H1 (cell line): ENCODE measurements at regions not wholly inside any gene's neighbourhood (a gene's known extent, or its start where the extent isn't known, plus 50 kb on each side); places are given as distances from the start of the nearest gene placed in this dataset.

Experiments used
- CTCF ChIA-PET: fragments of 300-600 bp; sonication (Branson Sonifier 250); formaldehyde crosslinking; loops from one replicate; lab custom pipeline; 2021; ENCODE audit not compliant: partially characterized antibody; lab: Charles Lee
- POLR2A ChIA-PET: fragments of 300-600 bp; sonication (Branson Sonifier 250); formaldehyde crosslinking; loops from one replicate; lab custom pipeline; 2021; ENCODE audit warnings: inconsistent platforms; ENCODE audit not compliant: partially characterized antibody; lab: Charles Lee
- DNase-seq, 2 experiments: peaks; one replicate each; pipeline versions ENCODE4 v3.0.0 to v3.0.0-alpha.2; 2010 to 2022; ENCODE audit warnings: low spot score in 2 of 2, low read depth in 1 of 2, mixed read lengths in 1 of 2
- FAIRE-seq: peaks from 2 replicates; lab custom pipeline; 2011; peaks lifted over from hg19 to GRCh38; lab: Jason Lieb, UNC
- H2AFZ ChIP-seq: 2 replicates; pipeline ENCODE4 v1.8.1; 2012; ENCODE audit warnings: low read length, inconsistent platforms
- H2AK5ac ChIP-seq: 2 replicates; pipeline ENCODE4 v1.6.1; 2013; ENCODE audit warnings: low read depth, low read length
- H2BK120ac ChIP-seq: replicated peaks from 2 replicates; pipeline ENCODE3; 2013; ENCODE audit warnings: low read depth, low read length, inconsistent platforms
- H2BK12ac ChIP-seq: 2 replicates; pipeline ENCODE4 v1.6.1; 2013; ENCODE audit warnings: low read depth, low read length
- H2BK15ac ChIP-seq: 2 replicates; pipeline ENCODE4 v1.6.1; 2013; ENCODE audit warnings: low read length
- H2BK20ac ChIP-seq: 2 replicates; pipeline ENCODE4 v1.6.1; 2013; ENCODE audit warnings: low read length
- H2BK5ac ChIP-seq: 2 replicates; pipeline ENCODE4 v1.6.1; 2013; ENCODE audit warnings: low read depth, low read length
- H3K14ac ChIP-seq: 2 replicates; pipeline ENCODE4 v1.6.1; 2013; ENCODE audit warnings: inconsistent platforms; ENCODE audit not compliant: insufficient read length
- H3K18ac ChIP-seq: 2 replicates; pipeline ENCODE4 v1.6.1; 2013; ENCODE audit warnings: low read length; ENCODE audit errors: extremely low read depth
- H3K23ac ChIP-seq: 2 replicates; pipeline ENCODE4 v1.6.1; 2013; ENCODE audit warnings: inconsistent platforms; ENCODE audit not compliant: insufficient read length
- H3K23me2 ChIP-seq: 2 replicates; pipeline ENCODE4 v1.6.1; 2013; ENCODE audit warnings: low read depth, low read length
- H3K27ac ChIP-seq: 2 replicates; pipeline ENCODE4 v1.6.1; 2011; ENCODE audit warnings: low read depth, low read length, inconsistent platforms
- H3K27me3 ChIP-seq, 4 experiments: replicated peaks in 1 of 4; 1 replicate in 1 of 4; 2 replicates in 3 of 4; pipeline versions ENCODE4 v1.6.1 to v1.8.1; 2011 to 2013; ENCODE audit warnings: low read length in 3 of 4, mild to moderate bottlenecking in 3 of 4, inconsistent platforms in 2 of 4, mixed read lengths in 2 of 4, moderate library complexity in 1 of 4; ENCODE audit not compliant: control insufficient read depth in 3 of 4, insufficient read depth in 3 of 4; ENCODE audit errors: extremely low read depth in 1 of 4
- H3K36me3 ChIP-seq, 4 experiments: 2 replicates each; pipeline versions ENCODE4 v1.6.1 to v1.8.1; 2011 to 2013; ENCODE audit warnings: mild to moderate bottlenecking in 4 of 4, low read length in 3 of 4, moderate library complexity in 2 of 4, control low read depth in 1 of 4, inconsistent platforms in 1 of 4; ENCODE audit not compliant: insufficient read depth in 4 of 4, control insufficient read depth in 2 of 4
- H3K4ac ChIP-seq: replicated peaks from 2 replicates; pipeline ENCODE3; 2013; ENCODE audit warnings: low read length, low read depth, mixed read lengths, inconsistent platforms; ENCODE audit not compliant: insufficient read length
- H3K4me1 ChIP-seq, 4 experiments: replicated peaks in 1 of 4; 1 replicate in 1 of 4; 2 replicates in 3 of 4; pipeline versions ENCODE4 v1.6.1 to v1.8.1; 2011 to 2013; ENCODE audit warnings: low read length in 3 of 4, inconsistent platforms in 2 of 4, mixed read lengths in 1 of 4; ENCODE audit not compliant: insufficient read depth in 4 of 4, control insufficient read depth in 3 of 4
- H3K4me2 ChIP-seq, 2 experiments: 2 replicates each; pipeline versions ENCODE4 v1.6.1 to v1.8.1; 2011 to 2013; ENCODE audit warnings: low read depth in 2 of 2, low read length in 2 of 2, control low read depth in 1 of 2, inconsistent platforms in 1 of 2, mild to moderate bottlenecking in 1 of 2; ENCODE audit not compliant: insufficient read depth in 1 of 2
- H3K4me3 ChIP-seq, 4 experiments: fragments of 200-600, 300-600 bp in 1 of 4; sonication (generic), shearing (Covaris generic), sonication (Bioruptor Twin) in 1 of 4; 2 replicates each; pipeline versions ENCODE4 v1.5.1 to v1.8.1; 2011 to 2016; ENCODE audit warnings: low read length in 4 of 4, low read depth in 3 of 4, control low read depth in 2 of 4, inconsistent platforms in 2 of 4, mild to moderate bottlenecking in 2 of 4, mixed read lengths in 1 of 4, moderate library complexity in 1 of 4; ENCODE audit not compliant: insufficient read depth in 2 of 4; ENCODE audit errors: extremely low read depth in 1 of 4
- H3K56ac ChIP-seq: replicated peaks from 2 replicates; pipeline ENCODE3; 2013; ENCODE audit warnings: low read depth, mild to moderate bottlenecking, mixed read lengths, low read length, inconsistent platforms; ENCODE audit not compliant: insufficient read length
- H3K79me1 ChIP-seq: 2 replicates; pipeline ENCODE4 v1.6.1; 2013; ENCODE audit warnings: low read depth, low read length, control low read depth
- H3K79me2 ChIP-seq, 2 experiments: 2 replicates each; pipeline versions ENCODE4 v1.6.1 to v1.8.1; 2012 to 2013; ENCODE audit warnings: low read length in 2 of 2, mild to moderate bottlenecking in 2 of 2, inconsistent platforms in 1 of 2; ENCODE audit not compliant: insufficient read depth in 2 of 2, control insufficient read depth in 1 of 2
- H3K9ac ChIP-seq, 4 experiments: replicated peaks in 1 of 4; 1 replicate in 1 of 4; 2 replicates in 3 of 4; pipeline versions ENCODE4 v1.6.1 to v1.8.1; 2011 to 2013; ENCODE audit warnings: low read depth in 3 of 4, low read length in 3 of 4, control low read depth in 2 of 4, mild to moderate bottlenecking in 2 of 4, moderate library complexity in 2 of 4, inconsistent platforms in 1 of 4; ENCODE audit errors: extremely low read depth in 1 of 4
- H3K9me3 ChIP-seq, 2 experiments: 2 replicates each; pipeline versions ENCODE4 v1.6.1 to v1.8.1; 2012 to 2013; ENCODE audit warnings: mild to moderate bottlenecking in 2 of 2, moderate library complexity in 2 of 2, control low read depth in 1 of 2, inconsistent platforms in 1 of 2, low read depth in 1 of 2, low read length in 1 of 2, mixed read lengths in 1 of 2; ENCODE audit not compliant: insufficient read depth in 2 of 2
- H4K20me1 ChIP-seq, 2 experiments: replicated peaks in 1 of 2; 2 replicates each; pipeline versions ENCODE3 to v1.8.1; 2011 to 2013; ENCODE audit warnings: inconsistent platforms in 2 of 2, low read length in 2 of 2, mild to moderate bottlenecking in 1 of 2; ENCODE audit not compliant: insufficient read depth in 2 of 2, control insufficient read depth in 1 of 2
- H4K5ac ChIP-seq: 2 replicates; pipeline ENCODE4 v1.6.1; 2013; ENCODE audit warnings: low read length, low read depth, mixed read lengths, inconsistent platforms; ENCODE audit not compliant: insufficient read length
- H4K8ac ChIP-seq: 2 replicates; pipeline ENCODE4 v1.8.0; 2013; ENCODE audit warnings: mild to moderate bottlenecking, moderate library complexity, low read length, inconsistent platforms; ENCODE audit not compliant: insufficient read depth; ENCODE audit errors: extremely low read depth
- H4K91ac ChIP-seq: replicated peaks from 2 replicates; pipeline ENCODE3; 2013; ENCODE audit warnings: low read length, mixed read lengths, inconsistent platforms; ENCODE audit not compliant: insufficient read length
- CBX5 ChIP-seq: fragments of 300-800, 300-1000 bp; sonication (generic); IDR thresholded peaks from 2 replicates; pipeline ENCODE4 v1.7.1; 2016; ENCODE audit warnings: antibody characterized with exemption, low read length, low read depth
- CTCF ChIP-seq, 3 experiments: IDR thresholded peaks; 1 replicate in 2 of 3; 2 replicates in 1 of 3; pipeline versions ENCODE4 v1.5.1 to v1.6.1; 2011; ENCODE audit warnings: low read length in 3 of 3, mild to moderate bottlenecking in 3 of 3, inconsistent platforms in 2 of 3, low read depth in 1 of 3, moderate library complexity in 1 of 3; ENCODE audit not compliant: insufficient read depth in 1 of 3; ENCODE audit errors: control extremely low read depth in 1 of 3
- EGR1 ChIP-seq: IDR thresholded peaks from 2 replicates; pipeline ENCODE4 v1.6.1; 2011; ENCODE audit warnings: low read depth, low read length, borderline replicate concordance
- FOSL1 ChIP-seq: IDR thresholded peaks from 2 replicates; pipeline ENCODE4 v1.6.1; 2011; ENCODE audit warnings: mild to moderate bottlenecking, low read depth, low read length, moderate library complexity; ENCODE audit not compliant: insufficient read depth
- HDAC2 ChIP-seq, 2 experiments: fragments of 300-600 bp in 1 of 2; sonication (generic) in 1 of 2; IDR thresholded peaks; 2 replicates each; pipeline ENCODE4 v1.6.1; 2011 to 2012; ENCODE audit warnings: low read depth in 2 of 2, low read length in 2 of 2, mild to moderate bottlenecking in 2 of 2, moderate library complexity in 2 of 2, borderline replicate concordance in 1 of 2, inconsistent platforms in 1 of 2
- HDAC6 ChIP-seq: IDR thresholded peaks from one replicate; pipeline ENCODE4 v1.7.1; 2012; ENCODE audit warnings: low read depth, mild to moderate bottlenecking, inconsistent platforms, low read length, moderate library complexity
- JUND ChIP-seq: IDR thresholded peaks from 2 replicates; pipeline ENCODE4 v1.6.1; 2011; ENCODE audit warnings: mild to moderate bottlenecking, improper control_type of control experiment, low read length
- KDM5A ChIP-seq: fragments of 200-600 bp; IDR thresholded peaks from 2 replicates; pipeline ENCODE4 v1.7.1; 2012; ENCODE audit warnings: mild to moderate bottlenecking, low read length, inconsistent platforms, mixed read lengths
- RNF2 ChIP-seq: fragments of 200-900, 300-1000 bp; sonication (generic); IDR thresholded peaks from 2 replicates; pipeline ENCODE4 v1.7.1; 2016; ENCODE audit warnings: borderline replicate concordance, low read depth, mild to moderate bottlenecking, antibody characterized with exemption, low read length; ENCODE audit not compliant: poor library complexity, severe bottlenecking; ENCODE audit errors: missing control alignments
- RXRA ChIP-seq: IDR thresholded peaks from 2 replicates; pipeline ENCODE4 v1.6.1; 2011; ENCODE audit warnings: low read depth, mild to moderate bottlenecking, low read length, moderate library complexity; ENCODE audit not compliant: insufficient read depth
- SUZ12 ChIP-seq: fragments of 200-600 bp; sonication (generic); IDR thresholded peaks from 2 replicates; pipeline ENCODE4 v1.6.1; 2012; ENCODE audit warnings: mild to moderate bottlenecking, inconsistent platforms, low read length, moderate library complexity, mixed read lengths
- TCF12 ChIP-seq: IDR thresholded peaks from 2 replicates; pipeline ENCODE4 v1.6.1; 2011; ENCODE audit warnings: low read depth, mild to moderate bottlenecking, low read length
- WGBS, 2 experiments: shearing (Covaris generic) in 1 of 2; methylation state at CpG; one replicate each; pipeline versions ENCODE4 v1.1.6 to v1.1.7; 2013 to 2015; ENCODE audit warnings: low lambda C conversion rate in 2 of 2, mixed read lengths in 2 of 2, inconsistent platforms in 1 of 2, low coverage in 1 of 2, missing lambda C conversion rate in 1 of 2; ENCODE audit not compliant: insufficient replicate concordance in 2 of 2, insufficient coverage in 1 of 2, insufficient read length in 1 of 2; ENCODE audit errors: extremely low coverage in 1 of 2, missing lambda C conversion rate in 1 of 2; 5-methylcytosine and 5-hydroxymethylcytosine counted together

DNA sequence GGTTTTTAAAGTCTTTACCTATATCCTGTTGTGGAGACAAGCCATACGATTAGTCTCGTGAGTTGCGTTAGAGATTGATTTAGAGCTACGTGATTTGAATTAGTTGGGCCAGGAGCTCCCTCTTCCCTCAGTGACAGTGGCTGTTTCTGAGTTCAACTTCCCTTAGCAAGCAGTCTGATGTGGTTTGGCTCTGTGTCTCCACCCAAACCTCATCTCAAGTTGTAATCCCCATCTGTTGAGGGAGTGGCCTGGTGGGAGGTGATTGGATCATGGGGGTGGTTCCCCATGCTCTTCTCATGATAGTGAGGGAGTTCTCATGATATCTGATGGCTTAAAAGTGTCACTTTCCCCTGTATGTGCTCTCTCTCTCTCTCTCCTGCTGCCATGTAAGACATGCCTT is 192.9 kb upstream of the PTGFR start:
- Histone ChIP-seq H4K91ac (no peak overlapping the region), H2BK120ac (no peak overlapping the region), H4K5ac (no peak overlapping the region), H3K27me3 (no peaks in the 10 kb centered on the region), H3K9me3 (no peaks in the 10 kb centered on the region), H2AK5ac (no peak overlapping the region), H3K14ac (no peak overlapping the region), H3K27ac (no peak overlapping the region), H3K9ac (no peak overlapping the region), H3K4me1 (no peaks in the 10 kb centered on the region), H3K56ac (no peak overlapping the region), H3K79me1 (no peaks in the 10 kb centered on the region), H2BK5ac (no peak overlapping the region), H3K18ac (no peak overlapping the region), H3K4me3 (no peak overlapping the region), H3K23ac (no peak overlapping the region), H2BK12ac (no peak overlapping the region), H4K8ac (no peak overlapping the region), H2BK20ac (no peak overlapping the region), H3K36me3 (no peaks in the 10 kb centered on the region), H2BK15ac (no peak overlapping the region), H3K4ac (no peak overlapping the region), H4K20me1 (no peaks in the 10 kb centered on the region), H2AFZ (no peak overlapping the region), H3K4me2 (no peak overlapping the region), H3K23me2 (no peaks in the 10 kb centered on the region), H3K79me2 (no peaks in the 10 kb centered on the region)
- POLR2A ChIA-PET: no interaction called here
- 98% methylated on average over 4 of the region's 4 CpGs; no CpG with 5 or more reads in 1 of the 2 experiments for WGBS, 2 experiments
- CTCF ChIA-PET: interaction anchor here (0.7 to 2.1 kb wide), 6 partner anchors 10 to 155 kb away, joined by 3 to 7 read pairs (median 4); no protein-coding TSS in a partner anchor
- FAIRE-seq: no peak
- DNase-seq: no peak
- TF ChIP-seq HDAC2 (IDR thresholded peaks at IDR 0.05; ENCODE audit: borderline replicate concordance in 1 of 2, low read depth in 2 of 2, low read length in 2 of 2): no peak
- TF ChIP-seq SUZ12: no peak
- no peak for TF ChIP-seq JUND
- TF ChIP-seq EGR1: no peak
- no peak for TF ChIP-seq TCF12
- TF ChIP-seq CTCF (IDR thresholded peaks at IDR 0.05; ENCODE audit: control extremely low read depth in 1 of 3, insufficient read depth in 1 of 3, low read depth in 1 of 3, low read length in 3 of 3): no peak
- TF ChIP-seq FOSL1: no peak
- no peak for TF ChIP-seq HDAC6
- TF ChIP-seq KDM5A: no peak
- no peak for TF ChIP-seq RNF2
- no peak for TF ChIP-seq CBX5
- TF ChIP-seq RXRA: no peak
